ENCODE measurements at regions not wholly inside any gene's neighbourhood (a gene's known extent, or its start where the extent isn't known, plus 50 kb on each side); places are given as distances from the start of the nearest gene placed in this dataset.
A peak's percentile ranks its signal among the peaks of the same experiment; 100 is the strongest.

DNA sequence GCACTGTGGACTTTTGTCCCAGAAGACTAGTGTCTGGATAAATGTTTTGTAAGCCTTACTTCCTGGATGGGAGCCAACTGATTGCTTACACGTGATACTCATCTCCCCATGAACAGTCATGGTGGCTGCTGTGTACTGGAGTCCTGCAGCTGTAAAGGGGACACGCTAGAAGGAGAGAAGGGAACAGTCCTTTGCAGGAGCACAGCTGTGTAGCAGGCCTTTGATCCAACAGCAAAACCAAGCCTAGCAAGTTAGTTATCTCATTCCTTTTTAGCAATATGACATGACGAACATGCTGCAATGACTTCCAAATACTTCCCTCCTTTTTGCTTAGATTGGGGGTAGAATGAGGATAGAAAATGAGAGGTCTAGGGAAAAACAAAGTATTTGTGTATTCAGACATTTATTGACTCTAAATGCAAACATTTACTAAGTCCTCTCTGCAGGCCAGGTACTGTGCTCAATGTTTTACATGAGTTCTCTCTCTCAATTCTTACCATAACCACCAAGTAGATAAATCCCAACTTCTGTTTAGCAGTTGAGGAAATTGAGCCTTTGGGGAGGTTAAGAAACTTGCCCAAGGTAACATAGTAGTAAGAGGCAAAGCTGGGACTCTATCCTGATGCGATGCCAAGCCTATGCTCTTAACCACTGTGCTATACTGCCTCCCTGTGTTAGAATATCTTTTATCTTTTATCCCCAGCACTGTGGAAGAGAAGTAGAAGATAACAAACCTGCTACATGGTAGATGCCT is 55.4 kb upstream of the CD28 start:
- no peaks in the 10 kb centered on the region for H3K36me3 ChIP-seq (ENCODE audit: control insufficient read depth, insufficient read depth, low read length)
- Mint-ChIP-seq H3K27ac (no peak overlapping the region), H3K9me3 (peaks cover 6% of the 10 kb centered on the region), H3K4me3 (no peak overlapping the region), H3K27me3 (ENCODE audit: insufficient read depth) (no peaks in the 10 kb centered on the region), H3K4me1 (peaks cover 25% of the 10 kb centered on the region), H3K36me3 (ENCODE audit: low read depth) (no peaks in the 10 kb centered on the region)
- H3K27ac ChIP-seq (ENCODE audit: low read depth, low read length), result no peak overlapping the region
- H3K27me3 ChIP-seq (ENCODE audit: control insufficient read depth, insufficient read depth, low read length, poor library complexity, severe bottlenecking), result no peaks in the 10 kb centered on the region
- H3K9me3 ChIP-seq (ENCODE audit: control insufficient read depth, low read length), result no peaks in the 10 kb centered on the region
- DNase-seq, result no peak
- WGBS, 2 experiments (ENCODE audit: insufficient coverage in 1 of 2, insufficient read length in 1 of 2), result 88 to 95% methylated on average over 3 to 4 of the region's 4 CpGs
- no peak overlapping the region for H3K9ac ChIP-seq (ENCODE audit: extremely low read depth, low read length, poor library complexity, severe bottlenecking)
- no peaks in the 10 kb centered on the region for H3K4me1 ChIP-seq (ENCODE audit: control insufficient read depth, insufficient read depth, low read length)
- no peak overlapping the region for H3K4me3 ChIP-seq (ENCODE audit: low read length)
- TF ChIP-seq, protein P1, sequence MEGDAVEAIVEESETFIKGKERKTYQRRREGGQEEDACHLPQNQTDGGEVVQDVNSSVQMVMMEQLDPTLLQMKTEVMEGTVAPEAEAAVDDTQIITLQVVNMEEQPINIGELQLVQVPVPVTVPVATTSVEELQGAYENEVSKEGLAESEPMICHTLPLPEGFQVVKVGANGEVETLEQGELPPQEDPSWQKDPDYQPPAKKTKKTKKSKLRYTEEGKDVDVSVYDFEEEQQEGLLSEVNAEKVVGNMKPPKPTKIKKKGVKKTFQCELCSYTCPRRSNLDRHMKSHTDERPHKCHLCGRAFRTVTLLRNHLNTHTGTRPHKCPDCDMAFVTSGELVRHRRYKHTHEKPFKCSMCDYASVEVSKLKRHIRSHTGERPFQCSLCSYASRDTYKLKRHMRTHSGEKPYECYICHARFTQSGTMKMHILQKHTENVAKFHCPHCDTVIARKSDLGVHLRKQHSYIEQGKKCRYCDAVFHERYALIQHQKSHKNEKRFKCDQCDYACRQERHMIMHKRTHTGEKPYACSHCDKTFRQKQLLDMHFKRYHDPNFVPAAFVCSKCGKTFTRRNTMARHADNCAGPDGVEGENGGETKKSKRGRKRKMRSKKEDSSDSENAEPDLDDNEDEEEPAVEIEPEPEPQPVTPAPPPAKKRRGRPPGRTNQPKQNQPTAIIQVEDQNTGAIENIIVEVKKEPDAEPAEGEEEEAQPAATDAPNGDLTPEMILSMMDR (conservative IDR thresholded peaks at IDR 0.05), result peak; percentile 68

DNA sequence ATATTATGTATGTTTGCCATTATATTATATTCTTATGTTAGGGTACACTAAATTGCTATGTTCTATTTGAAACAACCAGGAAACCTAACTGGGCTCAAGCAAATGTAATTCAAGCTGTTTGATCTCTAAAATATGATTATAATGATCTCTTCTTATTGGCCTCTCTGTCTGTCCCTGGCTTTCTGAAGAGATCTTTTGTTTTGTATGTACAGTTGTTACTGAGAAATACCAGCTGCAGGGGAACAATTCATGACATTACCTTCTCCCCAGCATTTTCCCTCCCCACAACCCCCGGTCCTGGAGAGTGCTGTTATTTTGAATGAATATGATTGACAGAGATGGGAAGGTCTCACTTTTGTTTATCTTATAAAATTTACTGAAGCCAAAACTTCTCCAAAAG is 54.8 kb upstream of the CD28 start:
- no CpG with 5 or more reads among the region's 1 CpG for WGBS, 2 experiments (ENCODE audit: insufficient coverage in 1 of 2, insufficient read length in 1 of 2)
- no peak for DNase-seq
- Histone ChIP-seq H3K4me3 (ENCODE audit: low read length) (no peak overlapping the region), H3K27me3 (ENCODE audit: control insufficient read depth, insufficient read depth, low read length, poor library complexity, severe bottlenecking) (no peaks in the 10 kb centered on the region), H3K27ac (ENCODE audit: low read depth, low read length) (no peak overlapping the region), H3K36me3 (ENCODE audit: control insufficient read depth, insufficient read depth, low read length) (no peaks in the 10 kb centered on the region), H3K4me1 (ENCODE audit: control insufficient read depth, insufficient read depth, low read length) (no peaks in the 10 kb centered on the region), H3K9me3 (ENCODE audit: control insufficient read depth, low read length) (no peaks in the 10 kb centered on the region), H3K9ac (ENCODE audit: extremely low read depth, low read length, poor library complexity, severe bottlenecking) (no peak overlapping the region)
- Mint-ChIP-seq H3K36me3 (ENCODE audit: low read depth) (no peaks in the 10 kb centered on the region), H3K4me1 (peaks cover 27% of the 10 kb centered on the region), H3K4me3 (no peak overlapping the region), H3K27me3 (ENCODE audit: insufficient read depth) (no peaks in the 10 kb centered on the region), H3K9me3 (peaks cover 5% of the 10 kb centered on the region), H3K27ac (no peak overlapping the region)
- TF ChIP-seq, protein P1 (conservative IDR thresholded peaks at IDR 0.05), result no peak

DNA sequence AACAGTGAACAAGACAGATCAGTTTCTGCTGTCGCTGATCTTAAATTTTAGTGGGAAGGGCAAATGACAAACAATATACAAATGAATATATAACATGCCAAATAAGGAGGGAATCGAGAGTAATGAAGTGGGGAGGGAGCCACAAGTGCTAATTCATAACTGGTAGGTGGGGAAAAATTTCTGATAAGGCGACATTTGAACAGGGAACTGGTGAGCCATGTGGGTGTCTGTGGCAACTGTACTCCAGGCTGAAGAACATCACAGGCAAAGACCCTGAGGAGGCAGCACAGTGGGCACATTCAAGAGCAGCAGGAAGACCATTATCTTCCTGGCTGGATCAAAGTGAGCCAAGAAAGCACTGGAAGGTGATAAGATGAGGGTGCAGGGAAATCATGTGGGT is 51.6 kb upstream of the CD28 start:
- H3K4me1 Mint-ChIP-seq, result peaks cover 25% of the 10 kb centered on the region
- Histone ChIP-seq H3K9me3 (ENCODE audit: control insufficient read depth, low read length) (no peaks in the 10 kb centered on the region), H3K4me1 (ENCODE audit: control insufficient read depth, insufficient read depth, low read length) (no peaks in the 10 kb centered on the region), H3K36me3 (ENCODE audit: control insufficient read depth, insufficient read depth, low read length) (no peaks in the 10 kb centered on the region), H3K4me3 (ENCODE audit: low read length) (no peak overlapping the region), H3K9ac (ENCODE audit: extremely low read depth, low read length, poor library complexity, severe bottlenecking) (no peak overlapping the region), H3K27me3 (ENCODE audit: control insufficient read depth, insufficient read depth, low read length, poor library complexity, severe bottlenecking) (no peaks in the 10 kb centered on the region), H3K27ac (ENCODE audit: low read depth, low read length) (no peak overlapping the region)
- peak; percentile 60 for DNase-seq
- no peaks in the 10 kb centered on the region for H3K36me3 Mint-ChIP-seq (ENCODE audit: low read depth)
- H3K4me3 Mint-ChIP-seq, result no peak overlapping the region
- no peaks in the 10 kb centered on the region for H3K9me3 Mint-ChIP-seq
- WGBS, 2 experiments (ENCODE audit: insufficient coverage in 1 of 2, insufficient read length in 1 of 2), result 89 to 94% methylated on average over 2 to 3 of the region's 3 CpGs
- H3K27ac Mint-ChIP-seq, result peak overlapping the region; percentile 1
- peaks cover 4% of the 10 kb centered on the region for H3K27me3 Mint-ChIP-seq (ENCODE audit: insufficient read depth)
- TF ChIP-seq, protein P1 (conservative IDR thresholded peaks at IDR 0.05), result no peak
